ENCODE measurements at regions not wholly inside any gene's neighbourhood (a gene's known extent, or its start where the extent isn't known, plus 50 kb on each side); places are given as distances from the start of the nearest gene placed in this dataset.

DNA sequence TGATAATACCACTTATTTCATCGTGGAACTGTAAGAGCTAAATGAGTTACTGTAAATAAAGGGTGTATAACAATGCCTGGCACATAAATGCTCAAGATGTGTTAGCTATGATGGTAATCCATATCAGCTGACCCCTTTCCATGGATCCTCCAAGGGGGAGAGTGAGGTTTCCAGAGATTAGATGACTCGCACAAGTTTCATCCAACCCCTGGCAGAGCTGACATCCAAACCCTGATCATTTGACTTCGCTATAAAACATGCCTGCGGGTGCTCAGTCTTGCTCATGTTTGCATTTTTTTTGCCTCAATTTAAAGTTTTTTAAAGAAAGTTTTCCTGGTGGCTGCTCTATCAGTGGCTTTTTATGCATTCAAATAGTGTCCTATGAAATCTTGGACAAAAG lies 145.7 kb upstream of the SMIM23 start:
- Histone ChIP-seq H3K36me3 (no peaks in the 10 kb centered on the region), H3K27ac (no peak overlapping the region), H3K4me1 (peaks cover 0 to 17% of the 10 kb centered on the region in 2 donors), H3K4me3 (no peak overlapping the region), H3K27me3 (no peaks in the 10 kb centered on the region), H3K9me3 (no peaks in the 10 kb centered on the region)
- TF ChIP-seq, protein P1, sequence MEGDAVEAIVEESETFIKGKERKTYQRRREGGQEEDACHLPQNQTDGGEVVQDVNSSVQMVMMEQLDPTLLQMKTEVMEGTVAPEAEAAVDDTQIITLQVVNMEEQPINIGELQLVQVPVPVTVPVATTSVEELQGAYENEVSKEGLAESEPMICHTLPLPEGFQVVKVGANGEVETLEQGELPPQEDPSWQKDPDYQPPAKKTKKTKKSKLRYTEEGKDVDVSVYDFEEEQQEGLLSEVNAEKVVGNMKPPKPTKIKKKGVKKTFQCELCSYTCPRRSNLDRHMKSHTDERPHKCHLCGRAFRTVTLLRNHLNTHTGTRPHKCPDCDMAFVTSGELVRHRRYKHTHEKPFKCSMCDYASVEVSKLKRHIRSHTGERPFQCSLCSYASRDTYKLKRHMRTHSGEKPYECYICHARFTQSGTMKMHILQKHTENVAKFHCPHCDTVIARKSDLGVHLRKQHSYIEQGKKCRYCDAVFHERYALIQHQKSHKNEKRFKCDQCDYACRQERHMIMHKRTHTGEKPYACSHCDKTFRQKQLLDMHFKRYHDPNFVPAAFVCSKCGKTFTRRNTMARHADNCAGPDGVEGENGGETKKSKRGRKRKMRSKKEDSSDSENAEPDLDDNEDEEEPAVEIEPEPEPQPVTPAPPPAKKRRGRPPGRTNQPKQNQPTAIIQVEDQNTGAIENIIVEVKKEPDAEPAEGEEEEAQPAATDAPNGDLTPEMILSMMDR (IDR thresholded peaks at IDR 0.05 in 4 of 5, conservative IDR thresholded peaks at IDR 0.05 in 1 of 5) = no peak
- no peak for TF ChIP-seq POLR2A (IDR thresholded peaks at IDR 0.05)
- DNase-seq = no peak
- in situ Hi-C loops (cut with MboI; ENCODE audit: low sequenced_read_pairs in 4 of 4) = no loop called here
- intact Hi-C loops (cut with DNase I; ENCODE audit: low total_unique reads) = no loop called here
- ATAC-seq = no peak

DNA sequence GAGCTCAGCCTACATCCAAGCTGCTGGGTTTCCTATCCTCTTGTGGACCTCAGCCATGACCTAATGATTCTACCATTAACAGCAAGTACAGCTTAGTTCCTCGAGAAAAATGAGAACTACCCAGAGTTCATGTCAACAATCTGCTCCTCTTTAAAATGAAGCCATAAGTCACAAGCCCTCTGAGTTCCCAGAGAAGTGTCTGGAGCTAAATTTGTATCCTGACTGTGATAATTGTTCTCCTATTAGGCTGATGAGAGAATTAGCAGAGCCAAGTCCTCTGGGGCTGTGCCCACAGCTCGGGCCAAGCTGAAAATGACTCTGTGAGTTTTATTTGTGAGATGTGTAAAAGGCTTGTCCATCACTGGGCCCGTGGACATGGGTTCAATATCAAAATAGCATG lies 145.1 kb upstream of the SMIM23 start:
- in situ Hi-C loops (cut with MboI; ENCODE audit: low sequenced_read_pairs in 4 of 4) = no loop called here
- H3K27ac ChIP-seq = peak overlapping the region in 1 of 4 donors; percentile 37
- H3K9me3 ChIP-seq = no peaks in the 10 kb centered on the region
- no peaks in the 10 kb centered on the region for H3K36me3 ChIP-seq
- TF ChIP-seq, protein P1 (IDR thresholded peaks at IDR 0.05 in 4 of 5, conservative IDR thresholded peaks at IDR 0.05 in 1 of 5) = no peak
- no peak for TF ChIP-seq POLR2A (IDR thresholded peaks at IDR 0.05)
- H3K4me1 ChIP-seq = peaks cover 0 to 17% of the 10 kb centered on the region in 2 donors
- no peak for DNase-seq
- H3K4me3 ChIP-seq = no peak overlapping the region
- intact Hi-C loops (cut with DNase I; ENCODE audit: low total_unique reads) = no loop called here
- ATAC-seq = peak in 1 of 2 donors; percentile 84
- no peaks in the 10 kb centered on the region for H3K27me3 ChIP-seq

DNA sequence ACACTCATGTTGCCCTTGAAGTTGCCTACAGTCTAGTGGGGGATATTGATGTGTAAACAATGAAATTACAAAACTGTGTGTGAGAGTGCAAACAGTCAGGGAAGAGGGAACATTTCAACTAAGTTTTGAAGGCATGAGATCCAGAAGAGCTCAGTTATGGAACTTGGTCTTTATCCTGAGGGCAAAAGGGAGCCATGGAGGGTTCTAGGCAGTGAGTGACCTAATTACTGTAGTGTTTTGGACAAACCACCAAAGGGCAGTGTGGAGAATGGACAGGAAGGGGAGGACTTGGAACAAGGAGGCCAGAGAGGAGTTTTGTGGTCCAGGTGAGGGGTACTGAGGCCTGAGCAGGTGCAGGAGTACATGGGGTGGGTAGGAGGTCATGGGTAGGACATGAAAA lies 143.7 kb upstream of the SMIM23 start:
- intact Hi-C loops (cut with DNase I; ENCODE audit: low total_unique reads) (no loop called here), in situ Hi-C loops (cut with MboI; ENCODE audit: low sequenced_read_pairs in 4 of 4) (no loop called here)
- ATAC-seq = no peak
- no peaks in the 10 kb centered on the region for H3K36me3 ChIP-seq
- no peaks in the 10 kb centered on the region for H3K27me3 ChIP-seq
- peaks cover 0 to 17% of the 10 kb centered on the region in 2 donors for H3K4me1 ChIP-seq
- no peak overlapping the region for H3K27ac ChIP-seq
- H3K4me3 ChIP-seq = no peak overlapping the region
- TF ChIP-seq, protein P1 (IDR thresholded peaks at IDR 0.05 in 4 of 5, conservative IDR thresholded peaks at IDR 0.05 in 1 of 5) = no peak
- no peak for TF ChIP-seq POLR2A (IDR thresholded peaks at IDR 0.05)
- H3K9me3 ChIP-seq = no peaks in the 10 kb centered on the region
- DNase-seq = no peak

DNA sequence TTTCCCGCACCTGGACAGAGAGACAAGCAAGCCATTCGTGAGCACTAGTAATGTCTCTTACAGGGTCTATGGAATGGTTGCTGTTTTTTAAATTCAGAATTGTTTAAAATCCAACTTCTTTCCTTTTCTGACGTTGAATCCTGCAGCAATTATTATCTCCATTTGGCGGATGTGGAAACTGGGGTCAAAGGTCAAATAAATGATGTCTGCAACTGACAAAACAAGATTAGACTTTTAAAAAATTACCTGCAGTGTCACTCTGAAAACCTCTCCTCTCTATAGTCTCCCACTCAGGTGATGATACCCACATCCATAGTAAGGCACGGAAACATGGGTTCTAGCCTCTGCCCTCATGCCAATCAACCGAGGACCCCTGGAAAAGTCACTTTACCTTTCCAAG lies 142.7 kb upstream of the SMIM23 start:
- no peaks in the 10 kb centered on the region for H3K27me3 ChIP-seq
- no peaks in the 10 kb centered on the region for H3K9me3 ChIP-seq
- intact Hi-C loops (cut with DNase I; ENCODE audit: low total_unique reads) (no loop called here), in situ Hi-C loops (cut with MboI; ENCODE audit: low sequenced_read_pairs in 4 of 4) (no loop called here)
- no peak for TF ChIP-seq POLR2A (IDR thresholded peaks at IDR 0.05)
- no peak overlapping the region for H3K4me3 ChIP-seq
- H3K4me1 ChIP-seq = peaks cover 0 to 17% of the 10 kb centered on the region in 2 donors
- ATAC-seq (no peak), DNase-seq (no peak)
- no peak overlapping the region for H3K27ac ChIP-seq
- no peaks in the 10 kb centered on the region for H3K36me3 ChIP-seq

DNA sequence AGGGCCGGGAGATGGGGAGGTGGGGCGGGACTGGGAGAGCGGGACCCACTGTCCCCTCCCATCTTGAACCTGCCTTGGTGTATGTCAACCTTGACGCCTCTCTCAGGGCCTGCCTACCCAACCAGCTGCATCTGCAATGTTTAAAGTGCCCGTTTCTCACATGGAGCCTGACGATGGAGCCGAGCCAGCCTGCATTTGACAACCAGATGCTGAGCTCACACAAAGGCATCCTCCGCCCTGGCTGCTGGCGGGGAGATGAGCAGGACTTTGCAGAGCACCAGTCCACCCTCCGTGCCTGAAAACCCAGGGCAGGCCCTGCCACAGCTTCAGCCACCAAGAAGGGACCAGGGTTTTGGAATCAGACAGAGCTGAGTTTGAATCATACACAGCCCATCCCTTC lies 141.1 kb upstream of the SMIM23 start:
- peaks cover 0 to 16% of the 10 kb centered on the region in 2 donors for H3K4me1 ChIP-seq
- no peak for TF ChIP-seq POLR2A (IDR thresholded peaks at IDR 0.05)
- TF ChIP-seq, protein P1 (IDR thresholded peaks at IDR 0.05 in 4 of 5, conservative IDR thresholded peaks at IDR 0.05 in 1 of 5) = no peak
- no peaks in the 10 kb centered on the region for H3K36me3 ChIP-seq
- in situ Hi-C loops (cut with MboI; ENCODE audit: low sequenced_read_pairs in 4 of 4) (no loop called here), intact Hi-C loops (cut with DNase I; ENCODE audit: low total_unique reads) (no loop called here)
- no peaks in the 10 kb centered on the region for H3K27me3 ChIP-seq
- H3K27ac ChIP-seq = no peak overlapping the region
- H3K9me3 ChIP-seq = no peaks in the 10 kb centered on the region
- no peak overlapping the region for H3K4me3 ChIP-seq
- DNase-seq (no peak), ATAC-seq (no peak)

All from gastrocnemius medialis (tissue), 4 donors.